IPS-11a (cell line): ENCODE measurements at regions not wholly inside any gene's neighbourhood (a gene's known extent, or its start where the extent isn't known, plus 50 kb on each side); places are given as distances from the start of the nearest gene placed in this dataset.
"Not testable (repeated sequence)": the region's sequence is repeated elsewhere in the genome, so short reads cannot be mapped to it uniquely, and the experiment has no call there.

Experiments
- H3K4me3 ChIP-seq: one replicate; pipeline ENCODE4 v1.5.1; 2013; ENCODE audit warnings: low read depth, low read length, control low read depth

- no peak overlapping the region for H3K4me3 ChIP-seq
Measured at GRCh38 chr14:81738946-81739659, 205.4 kb upstream of the SEL1L start.

- no peak overlapping the region for H3K4me3 ChIP-seq
Measured at GRCh38 chr14:81743605-81744004, 210.0 kb upstream of the SEL1L start.

- H3K4me3 ChIP-seq = no peak overlapping the region
Measured at GRCh38 chr14:81751198-81751597, 217.5 kb upstream of the SEL1L start.

- no peak overlapping the region for H3K4me3 ChIP-seq
Measured at GRCh38 chr14:81759541-81759940, 225.9 kb upstream of the SEL1L start.

GRCh38 chr14:81765651-81766275, 232.1 kb upstream of the SEL1L start:
- H3K4me3 ChIP-seq = no peak overlapping the region

- no peak overlapping the region for H3K4me3 ChIP-seq
Measured at GRCh38 chr14:81766321-81766915, 232.8 kb upstream of the SEL1L start.

- no peak overlapping the region for H3K4me3 ChIP-seq
Measured at GRCh38 chr14:81767266-81767995, 233.8 kb upstream of the SEL1L start.

- no peak overlapping the region for H3K4me3 ChIP-seq
Measured at GRCh38 chr14:81771651-81772275, 238.1 kb upstream of the SEL1L start.

GRCh38 chr14:81772381-81772780, 238.7 kb upstream of the SEL1L start:
- H3K4me3 ChIP-seq = no peak overlapping the region

- no peak overlapping the region for H3K4me3 ChIP-seq
Measured at GRCh38 chr14:81776531-81776930, 242.9 kb upstream of the SEL1L start.

- not testable (repeated sequence) for H3K4me3 ChIP-seq
Measured at GRCh38 chr14:81781798-81782197, 248.1 kb upstream of the SEL1L start.

GRCh38 chr14:81784084-81784483, 250.4 kb upstream of the SEL1L start:
- H3K4me3 ChIP-seq = no peak overlapping the region

- no peak overlapping the region for H3K4me3 ChIP-seq
Measured at GRCh38 chr14:81797315-81797714, 263.7 kb upstream of the SEL1L start.

- no peak overlapping the region for H3K4me3 ChIP-seq
Measured at GRCh38 chr14:81801921-81802320, 268.3 kb upstream of the SEL1L start.

GRCh38 chr14:81802341-81802740, 268.7 kb upstream of the SEL1L start:
- no peak overlapping the region for H3K4me3 ChIP-seq

- H3K4me3 ChIP-seq = no peak overlapping the region
Measured at GRCh38 chr14:81805785-81806184, 272.1 kb upstream of the SEL1L start.

- no peak overlapping the region for H3K4me3 ChIP-seq
Measured at GRCh38 chr14:81811705-81812269, 278.1 kb upstream of the SEL1L start.

- no peak overlapping the region for H3K4me3 ChIP-seq
Measured at GRCh38 chr14:81818271-81818670, 284.6 kb upstream of the SEL1L start.

GRCh38 chr14:81819344-81819743, 285.7 kb upstream of the SEL1L start:
- no peak overlapping the region for H3K4me3 ChIP-seq

- H3K4me3 ChIP-seq = no peak overlapping the region
Measured at GRCh38 chr14:81819910-81820309, 286.3 kb upstream of the SEL1L start.

GRCh38 chr14:81826081-81826480, 292.4 kb upstream of the SEL1L start:
- no peak overlapping the region for H3K4me3 ChIP-seq
